ENCODE measurements at regions not wholly inside any gene's neighbourhood (a gene's known extent, or its start where the extent isn't known, plus 50 kb on each side); places are given as distances from the start of the nearest gene placed in this dataset.

DNA sequence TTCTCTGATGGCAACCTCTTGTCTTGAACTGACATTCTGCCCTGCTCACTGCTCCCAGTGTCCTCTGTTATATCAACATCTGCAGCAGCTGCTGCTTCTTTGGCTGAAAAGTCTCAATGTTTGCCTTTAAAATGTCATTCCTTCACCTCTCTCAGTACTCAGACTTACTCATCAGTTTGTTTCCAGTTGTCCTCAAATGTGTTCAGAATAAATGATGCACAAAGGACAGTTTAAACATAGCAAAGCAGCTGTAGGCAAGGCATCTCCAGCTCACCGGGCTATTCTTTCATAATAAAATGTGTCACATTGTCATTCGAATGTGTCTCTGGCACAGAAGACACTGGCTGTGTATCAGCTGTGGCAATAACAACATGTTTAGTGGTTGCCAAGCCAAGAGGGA is 590.9 kb upstream of the ZNF608 start:
- Histone ChIP-seq H3K27ac (ENCODE audit: low read depth, low read length) (peak overlapping the region; percentile 26), H3K4me3 (ENCODE audit: low read length in 3 of 3) (no peak overlapping the region), H3K36me3 (ENCODE audit: control insufficient read depth in 3 of 3, insufficient read depth in 3 of 3, low read length in 3 of 3) (no peaks in the 10 kb centered on the region), H3K9ac (ENCODE audit: low read depth in 1 of 3, low read length in 3 of 3) (no peak overlapping the region), H3K4me1 (ENCODE audit: control insufficient read depth in 3 of 3, insufficient read depth in 3 of 3, low read length in 3 of 3) (peaks cover 0 to 6% (median 3%) of the 10 kb centered on the region in 3 donors), H3K9me3 (ENCODE audit: control insufficient read depth in 3 of 3, low read length in 3 of 3) (no peaks in the 10 kb centered on the region), H3K27me3 (ENCODE audit: control insufficient read depth in 3 of 3, insufficient read depth in 3 of 3, low read length in 3 of 3) (no peaks in the 10 kb centered on the region)

DNA sequence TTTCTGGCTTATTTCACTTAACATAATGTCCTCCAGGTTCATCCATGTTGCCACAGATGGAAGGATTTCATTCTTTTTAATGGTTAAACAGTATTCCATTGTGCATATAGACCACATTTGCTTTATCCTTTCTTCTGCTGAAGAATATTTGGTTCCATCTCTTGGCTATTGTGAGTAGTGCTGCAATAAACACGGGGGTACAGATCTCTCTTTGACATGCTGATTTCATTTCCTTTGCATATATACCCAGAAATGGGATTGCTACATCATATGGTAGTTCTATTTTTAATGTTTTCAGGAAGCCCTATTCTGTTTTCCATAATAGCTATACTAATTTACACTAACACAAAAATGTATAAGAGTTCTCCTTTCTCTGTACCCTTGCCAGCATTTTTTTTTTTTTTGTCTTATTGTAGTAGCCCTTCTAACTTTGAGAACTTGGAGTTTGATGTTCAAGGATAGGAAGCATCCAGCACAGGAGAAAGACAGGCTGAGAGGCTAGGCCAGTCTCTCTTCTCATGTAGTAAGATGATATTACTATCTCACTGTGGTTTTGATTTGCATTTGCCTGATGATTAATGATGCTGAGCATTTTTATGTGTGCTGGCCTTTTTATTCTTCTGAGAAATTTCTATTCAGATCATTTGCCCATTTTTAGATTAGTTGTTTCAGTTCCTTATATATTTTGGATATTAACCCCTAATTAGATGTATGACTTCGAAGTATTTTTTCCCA is 592.2 kb upstream of the ZNF608 start:
- Histone ChIP-seq H3K9me3 (ENCODE audit: control insufficient read depth in 3 of 3, low read length in 3 of 3) (no peaks in the 10 kb centered on the region), H3K4me3 (ENCODE audit: low read length in 3 of 3) (no peak overlapping the region), H3K4me1 (ENCODE audit: control insufficient read depth in 3 of 3, insufficient read depth in 3 of 3, low read length in 3 of 3) (peaks cover 0 to 6% (median 3%) of the 10 kb centered on the region in 3 donors), H3K36me3 (ENCODE audit: control insufficient read depth in 3 of 3, insufficient read depth in 3 of 3, low read length in 3 of 3) (no peaks in the 10 kb centered on the region), H3K27me3 (ENCODE audit: control insufficient read depth in 3 of 3, insufficient read depth in 3 of 3, low read length in 3 of 3) (no peaks in the 10 kb centered on the region), H3K27ac (ENCODE audit: low read depth, low read length) (no peak overlapping the region), H3K9ac (ENCODE audit: low read depth in 1 of 3, low read length in 3 of 3) (no peak overlapping the region)

DNA sequence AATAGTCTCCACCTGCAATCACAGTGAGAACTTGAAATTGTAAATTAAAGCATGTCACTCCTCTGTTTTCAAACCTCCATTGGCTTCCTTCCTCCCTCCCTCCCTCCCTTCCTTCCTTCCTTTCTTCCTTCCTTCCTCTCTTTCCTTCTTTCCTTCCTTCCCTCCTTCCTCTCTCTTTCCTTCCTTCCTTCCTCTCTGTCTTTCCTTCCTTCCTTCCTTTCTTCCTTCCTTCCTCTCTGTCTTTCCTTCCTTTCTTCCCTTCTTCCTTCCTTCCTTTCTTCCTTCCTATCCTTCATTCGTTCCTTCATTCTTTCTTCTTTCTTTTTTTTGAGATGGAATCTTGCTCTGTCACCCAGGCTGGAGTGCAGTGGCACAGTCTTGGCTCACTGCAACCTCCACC is 595.0 kb upstream of the ZNF608 start:
- Histone ChIP-seq H3K27me3 (ENCODE audit: control insufficient read depth in 3 of 3, insufficient read depth in 3 of 3, low read length in 3 of 3) (no peaks in the 10 kb centered on the region), H3K27ac (ENCODE audit: low read depth, low read length) (no peak overlapping the region), H3K4me1 (ENCODE audit: control insufficient read depth in 3 of 3, insufficient read depth in 3 of 3, low read length in 3 of 3) (peaks cover 0 to 6% (median 3%) of the 10 kb centered on the region in 3 donors), H3K9ac (ENCODE audit: low read depth in 1 of 3, low read length in 3 of 3) (no peak overlapping the region), H3K4me3 (ENCODE audit: low read length in 3 of 3) (no peak overlapping the region), H3K9me3 (ENCODE audit: control insufficient read depth in 3 of 3, low read length in 3 of 3) (no peaks in the 10 kb centered on the region), H3K36me3 (ENCODE audit: control insufficient read depth in 3 of 3, insufficient read depth in 3 of 3, low read length in 3 of 3) (no peaks in the 10 kb centered on the region)

- H3K27ac ChIP-seq (ENCODE audit: low read depth, low read length): no peak overlapping the region
These were observed 596.6 kb upstream of the ZNF608 start for GRCh38 chr5:125343015-125343414.

GRCh38 chr5:125346316-125346715 is 599.9 kb upstream of the ZNF608 start:
- H3K27ac ChIP-seq (ENCODE audit: low read depth, low read length): no peak overlapping the region
- H3K27me3 ChIP-seq (ENCODE audit: control insufficient read depth in 3 of 3, insufficient read depth in 3 of 3, low read length in 3 of 3): no peaks in the 10 kb centered on the region
- H3K9me3 ChIP-seq (ENCODE audit: control insufficient read depth in 3 of 3, low read length in 3 of 3): no peaks in the 10 kb centered on the region
- no peak overlapping the region for H3K9ac ChIP-seq (ENCODE audit: low read depth in 1 of 3, low read length in 3 of 3)
- H3K36me3 ChIP-seq (ENCODE audit: control insufficient read depth in 3 of 3, insufficient read depth in 3 of 3, low read length in 3 of 3): no peaks in the 10 kb centered on the region
- no peak overlapping the region for H3K4me3 ChIP-seq (ENCODE audit: low read length in 3 of 3)
- H3K4me1 ChIP-seq (ENCODE audit: control insufficient read depth in 3 of 3, insufficient read depth in 3 of 3, low read length in 3 of 3): no peaks in the 10 kb centered on the region

More at GRCh38 chr5:125343015-125343414, 596.6 kb upstream of the ZNF608 start:
- no peak overlapping the region for H3K4me3 ChIP-seq (ENCODE audit: low read length in 3 of 3)
- no peaks in the 10 kb centered on the region for H3K36me3 ChIP-seq (ENCODE audit: control insufficient read depth in 3 of 3, insufficient read depth in 3 of 3, low read length in 3 of 3)
- no peaks in the 10 kb centered on the region for H3K4me1 ChIP-seq (ENCODE audit: control insufficient read depth in 3 of 3, insufficient read depth in 3 of 3, low read length in 3 of 3)
- H3K9me3 ChIP-seq (ENCODE audit: control insufficient read depth in 3 of 3, low read length in 3 of 3): no peaks in the 10 kb centered on the region
- no peaks in the 10 kb centered on the region for H3K27me3 ChIP-seq (ENCODE audit: control insufficient read depth in 3 of 3, insufficient read depth in 3 of 3, low read length in 3 of 3)
- H3K9ac ChIP-seq (ENCODE audit: low read depth in 1 of 3, low read length in 3 of 3): no peak overlapping the region

DNA sequence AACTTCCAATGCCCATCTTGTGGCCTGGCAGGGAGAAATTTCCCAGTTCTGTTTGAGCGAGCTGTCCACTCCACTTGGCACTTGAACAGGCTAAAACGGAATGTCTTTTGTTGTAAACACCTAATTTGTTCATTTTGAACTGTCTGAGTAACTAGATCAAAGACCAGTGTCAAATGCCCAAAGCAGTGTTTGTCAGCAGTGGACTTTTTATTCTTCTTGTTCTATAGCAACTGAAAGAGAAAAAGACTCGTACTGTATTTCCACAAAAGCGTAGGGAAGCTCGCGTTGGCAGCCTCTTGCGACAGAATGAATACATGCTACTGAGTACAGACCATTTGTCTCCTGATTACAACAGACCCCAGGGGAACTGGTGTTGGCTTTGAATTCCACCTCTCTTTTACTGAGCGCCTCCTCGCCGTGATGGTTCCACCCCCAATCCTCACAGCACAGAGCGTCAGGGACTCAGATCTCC is 601.8 kb upstream of the ZNF608 start:
- no peak overlapping the region for H3K9ac ChIP-seq (ENCODE audit: low read depth in 1 of 3, low read length in 3 of 3)
- H3K36me3 ChIP-seq (ENCODE audit: control insufficient read depth in 3 of 3, insufficient read depth in 3 of 3, low read length in 3 of 3): no peaks in the 10 kb centered on the region
- H3K4me1 ChIP-seq (ENCODE audit: control insufficient read depth in 3 of 3, insufficient read depth in 3 of 3, low read length in 3 of 3): no peaks in the 10 kb centered on the region
- H3K27me3 ChIP-seq (ENCODE audit: control insufficient read depth in 3 of 3, insufficient read depth in 3 of 3, low read length in 3 of 3): no peaks in the 10 kb centered on the region
- no peak overlapping the region for H3K27ac ChIP-seq (ENCODE audit: low read depth, low read length)
- peak overlapping the region in 1 of 3 donors; percentile 16 for H3K4me3 ChIP-seq (ENCODE audit: low read length in 3 of 3)
- no peaks in the 10 kb centered on the region for H3K9me3 ChIP-seq (ENCODE audit: control insufficient read depth in 3 of 3, low read length in 3 of 3)

DNA sequence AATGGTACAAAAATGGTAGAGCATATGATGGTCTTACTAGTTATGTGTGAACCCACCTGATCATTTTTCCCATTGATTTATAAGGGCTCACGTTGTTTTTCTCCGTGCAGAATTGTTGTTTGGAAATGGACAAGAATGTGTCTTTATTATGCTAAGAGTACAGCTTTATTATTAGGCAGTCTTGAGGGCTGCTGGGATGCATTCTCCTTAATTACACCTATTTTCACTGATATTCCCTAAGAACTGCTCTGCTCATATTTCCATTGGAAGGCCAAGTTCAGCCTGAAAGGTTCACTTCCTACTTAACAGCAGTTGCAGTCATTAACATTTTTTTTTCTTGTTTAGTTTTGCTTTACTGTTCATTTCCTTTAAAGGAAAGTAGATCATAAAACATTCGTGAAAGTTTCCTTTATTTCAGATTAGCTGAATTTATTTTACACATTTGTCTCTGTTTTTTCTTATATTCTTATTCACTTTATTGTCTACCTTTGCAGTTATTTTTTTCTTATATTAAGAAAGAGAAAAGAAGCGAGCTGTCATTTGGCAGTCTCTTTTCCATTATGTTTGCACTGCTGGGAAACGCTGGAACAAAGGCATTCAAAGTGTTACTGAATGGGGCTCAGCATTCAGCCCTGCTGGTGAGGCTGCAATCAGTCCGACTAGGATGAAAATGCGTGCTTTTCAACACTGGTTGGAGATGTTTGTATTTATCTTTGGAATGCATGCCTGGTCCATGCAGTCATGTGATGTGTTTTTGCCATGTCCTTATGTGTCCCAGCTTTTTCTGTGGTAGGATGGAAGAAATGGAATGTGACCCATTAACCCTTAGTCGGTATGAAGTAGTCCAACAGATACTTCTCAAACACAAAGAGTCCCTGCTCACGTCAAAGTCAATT is 602.7 kb upstream of the ZNF608 start:
- H3K9me3 ChIP-seq (ENCODE audit: control insufficient read depth in 3 of 3, low read length in 3 of 3): no peaks in the 10 kb centered on the region
- no peak overlapping the region for H3K27ac ChIP-seq (ENCODE audit: low read depth, low read length)

GRCh38 chr5:125357660-125358059 is 611.2 kb upstream of the ZNF608 start:
- H3K4me1 ChIP-seq (ENCODE audit: control insufficient read depth in 3 of 3, insufficient read depth in 3 of 3, low read length in 3 of 3): no peaks in the 10 kb centered on the region
- no peaks in the 10 kb centered on the region for H3K36me3 ChIP-seq (ENCODE audit: control insufficient read depth in 3 of 3, insufficient read depth in 3 of 3, low read length in 3 of 3)
- H3K9ac ChIP-seq (ENCODE audit: low read depth in 1 of 3, low read length in 3 of 3): no peak overlapping the region
- H3K27me3 ChIP-seq (ENCODE audit: control insufficient read depth in 3 of 3, insufficient read depth in 3 of 3, low read length in 3 of 3): no peaks in the 10 kb centered on the region
- H3K9me3 ChIP-seq (ENCODE audit: control insufficient read depth in 3 of 3, low read length in 3 of 3): peaks cover 0 to 3% (median 0%) of the 10 kb centered on the region in 3 donors
- no peak overlapping the region for H3K4me3 ChIP-seq (ENCODE audit: low read length in 3 of 3)
- H3K27ac ChIP-seq (ENCODE audit: low read depth, low read length): no peak overlapping the region

More for the DNA sequence above, 602.7 kb upstream of the ZNF608 start:
- no peaks in the 10 kb centered on the region for H3K36me3 ChIP-seq (ENCODE audit: control insufficient read depth in 3 of 3, insufficient read depth in 3 of 3, low read length in 3 of 3)
- no peak overlapping the region for H3K4me3 ChIP-seq (ENCODE audit: low read length in 3 of 3)
- H3K27me3 ChIP-seq (ENCODE audit: control insufficient read depth in 3 of 3, insufficient read depth in 3 of 3, low read length in 3 of 3): no peaks in the 10 kb centered on the region
- no peaks in the 10 kb centered on the region for H3K4me1 ChIP-seq (ENCODE audit: control insufficient read depth in 3 of 3, insufficient read depth in 3 of 3, low read length in 3 of 3)
- no peak overlapping the region for H3K9ac ChIP-seq (ENCODE audit: low read depth in 1 of 3, low read length in 3 of 3)

DNA sequence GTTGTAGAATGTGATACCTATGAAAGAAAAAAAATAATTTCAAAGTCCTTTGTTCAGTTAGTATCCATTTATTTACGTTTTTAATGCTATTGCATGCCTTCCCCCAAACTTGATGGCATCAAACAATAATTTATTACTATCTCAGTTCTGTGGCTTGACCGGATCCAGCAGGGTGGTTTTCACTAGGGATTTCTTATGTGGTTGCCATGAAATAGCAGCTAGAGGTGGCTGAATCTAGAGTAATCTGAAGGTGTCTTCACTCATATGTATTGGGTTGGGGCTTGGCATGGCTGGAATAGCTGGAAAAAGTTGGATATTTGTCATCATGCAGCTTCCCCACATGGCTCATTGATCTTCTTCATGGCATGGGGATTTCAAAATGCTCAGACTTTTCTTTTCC is 619.3 kb upstream of the ZNF608 start:
- Histone ChIP-seq H3K4me1 (ENCODE audit: control insufficient read depth in 3 of 3, insufficient read depth in 3 of 3, low read length in 3 of 3) (no peaks in the 10 kb centered on the region), H3K36me3 (ENCODE audit: control insufficient read depth in 3 of 3, insufficient read depth in 3 of 3, low read length in 3 of 3) (no peaks in the 10 kb centered on the region), H3K4me3 (ENCODE audit: low read length in 3 of 3) (no peak overlapping the region)

DNA sequence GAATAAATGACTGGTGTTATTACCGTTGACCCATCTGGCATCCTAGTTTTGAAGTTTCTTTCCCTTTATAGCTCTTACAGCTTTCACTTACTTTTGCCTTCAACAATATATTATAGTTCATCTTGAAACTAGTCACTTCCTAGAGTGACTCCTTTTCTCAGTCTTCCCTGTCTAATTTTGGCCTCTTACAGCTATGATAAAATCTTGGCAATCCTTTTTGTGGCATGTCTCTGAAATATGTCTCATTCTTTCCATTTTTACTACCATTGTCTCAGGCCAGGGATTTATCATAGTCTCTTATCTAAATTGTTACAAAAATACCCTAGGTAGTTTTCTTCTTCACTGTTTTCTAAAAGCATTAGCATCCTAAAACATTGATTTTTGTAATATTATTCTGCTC is 621.3 kb upstream of the ZNF608 start:
- Histone ChIP-seq H3K27me3 (ENCODE audit: control insufficient read depth in 3 of 3, insufficient read depth in 3 of 3, low read length in 3 of 3) (no peaks in the 10 kb centered on the region), H3K36me3 (ENCODE audit: control insufficient read depth in 3 of 3, insufficient read depth in 3 of 3, low read length in 3 of 3) (no peaks in the 10 kb centered on the region), H3K4me3 (ENCODE audit: low read length in 3 of 3) (no peak overlapping the region), H3K27ac (ENCODE audit: low read depth, low read length) (no peak overlapping the region), H3K9me3 (ENCODE audit: control insufficient read depth in 3 of 3, low read length in 3 of 3) (no peaks in the 10 kb centered on the region), H3K9ac (ENCODE audit: low read depth in 1 of 3, low read length in 3 of 3) (no peak overlapping the region), H3K4me1 (ENCODE audit: control insufficient read depth in 3 of 3, insufficient read depth in 3 of 3, low read length in 3 of 3) (no peaks in the 10 kb centered on the region)

More for the DNA sequence above, 619.3 kb upstream of the ZNF608 start:
- no peak overlapping the region for H3K9ac ChIP-seq (ENCODE audit: low read depth in 1 of 3, low read length in 3 of 3)
- H3K27me3 ChIP-seq (ENCODE audit: control insufficient read depth in 3 of 3, insufficient read depth in 3 of 3, low read length in 3 of 3): no peaks in the 10 kb centered on the region
- no peak overlapping the region for H3K27ac ChIP-seq (ENCODE audit: low read depth, low read length)
- H3K9me3 ChIP-seq (ENCODE audit: control insufficient read depth in 3 of 3, low read length in 3 of 3): no peaks in the 10 kb centered on the region
